ENCODE measurements at regions not wholly inside any gene's neighbourhood (a gene's known extent, or its start where the extent isn't known, plus 50 kb on each side); places are given as distances from the start of the nearest gene placed in this dataset.

DNA sequence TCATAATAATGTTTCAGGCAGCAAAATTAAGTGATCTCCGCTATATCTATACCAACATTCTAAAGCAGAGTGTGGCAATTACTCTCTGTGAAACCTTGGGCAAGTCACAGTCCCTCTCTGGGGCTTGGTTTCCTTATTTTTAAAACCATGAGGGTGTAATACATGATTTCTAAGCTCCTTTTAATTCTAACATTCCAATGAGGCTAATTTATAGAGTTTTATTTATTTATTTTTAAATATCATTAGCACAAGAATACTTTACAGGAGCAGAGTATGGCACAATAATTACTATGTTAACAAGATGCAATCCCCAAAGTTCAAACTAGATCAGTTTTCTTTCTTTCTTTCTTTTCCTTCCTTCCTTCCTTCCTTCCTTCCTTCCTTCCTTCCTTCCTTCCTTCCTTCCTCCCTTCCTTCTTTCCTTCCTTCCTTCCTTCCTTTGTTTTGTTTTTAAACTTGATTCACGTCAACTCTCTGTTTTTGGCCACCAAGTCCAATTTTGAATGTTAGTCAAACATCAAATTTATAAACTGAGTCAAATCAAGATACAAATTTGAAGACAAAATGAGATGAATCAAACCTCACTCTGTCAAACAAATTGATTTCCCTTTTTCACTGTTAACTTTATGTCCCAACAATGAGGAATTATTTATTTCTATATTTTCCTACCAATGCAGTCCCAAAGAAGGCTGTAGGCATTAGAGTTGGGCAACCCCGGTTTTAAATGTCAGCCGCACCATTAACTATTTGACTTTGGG is 50.2 kb upstream of the GPR174 start:
- TF ChIP-seq, protein P1, sequence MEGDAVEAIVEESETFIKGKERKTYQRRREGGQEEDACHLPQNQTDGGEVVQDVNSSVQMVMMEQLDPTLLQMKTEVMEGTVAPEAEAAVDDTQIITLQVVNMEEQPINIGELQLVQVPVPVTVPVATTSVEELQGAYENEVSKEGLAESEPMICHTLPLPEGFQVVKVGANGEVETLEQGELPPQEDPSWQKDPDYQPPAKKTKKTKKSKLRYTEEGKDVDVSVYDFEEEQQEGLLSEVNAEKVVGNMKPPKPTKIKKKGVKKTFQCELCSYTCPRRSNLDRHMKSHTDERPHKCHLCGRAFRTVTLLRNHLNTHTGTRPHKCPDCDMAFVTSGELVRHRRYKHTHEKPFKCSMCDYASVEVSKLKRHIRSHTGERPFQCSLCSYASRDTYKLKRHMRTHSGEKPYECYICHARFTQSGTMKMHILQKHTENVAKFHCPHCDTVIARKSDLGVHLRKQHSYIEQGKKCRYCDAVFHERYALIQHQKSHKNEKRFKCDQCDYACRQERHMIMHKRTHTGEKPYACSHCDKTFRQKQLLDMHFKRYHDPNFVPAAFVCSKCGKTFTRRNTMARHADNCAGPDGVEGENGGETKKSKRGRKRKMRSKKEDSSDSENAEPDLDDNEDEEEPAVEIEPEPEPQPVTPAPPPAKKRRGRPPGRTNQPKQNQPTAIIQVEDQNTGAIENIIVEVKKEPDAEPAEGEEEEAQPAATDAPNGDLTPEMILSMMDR (IDR thresholded peaks at IDR 0.05) = no peak
- TF ChIP-seq POLR2A (IDR thresholded peaks at IDR 0.05; ENCODE audit: low read depth) (no peak), POLR2AphosphoS5 (IDR thresholded peaks at IDR 0.05) (no peak)

All from esophagus muscularis mucosa (tissue), 3 donors.